ENCODE measurements at regions not wholly inside any gene's neighbourhood (a gene's known extent, or its start where the extent isn't known, plus 50 kb on each side); places are given as distances from the start of the nearest gene placed in this dataset.
A peak's percentile ranks its signal among the peaks of the same experiment; 100 is the strongest.

GRCh38 chr16:14374451-14375131 lies 255.5 kb downstream of the PARN start:
- Histone ChIP-seq H3K9me3 (ENCODE audit: control insufficient read depth in 1 of 2, insufficient read depth in 1 of 2, low read depth in 1 of 2, low read length in 2 of 2) (no peaks in the 10 kb centered on the region), H3K27ac (ENCODE audit: low read depth, low read length) (no peak overlapping the region), H3K4me3 (replicated peaks in 1 of 2; ENCODE audit: low read depth in 1 of 2, low read length in 2 of 2) (no peak overlapping the region), H3K9me2 (ENCODE audit: insufficient read depth) (no peaks in the 10 kb centered on the region), H3K27me3 (ENCODE audit: insufficient read depth, low read length) (no peaks in the 10 kb centered on the region), H3K4me1 (ENCODE audit: control insufficient read depth in 1 of 2, insufficient read depth in 2 of 2, low read length in 2 of 2) (peaks cover 19 to 53% of the 10 kb centered on the region in 2 experiments), H4K20me1 (ENCODE audit: insufficient read depth) (no peaks in the 10 kb centered on the region), H3K79me2 (ENCODE audit: insufficient read depth, low read length) (no peaks in the 10 kb centered on the region), H3K4me2 (ENCODE audit: low read length) (peak overlapping the region; percentile 59), H3K36me3 (ENCODE audit: control insufficient read depth in 1 of 2, insufficient read depth in 2 of 2, low read length in 2 of 2) (no peaks in the 10 kb centered on the region), H2AFZ (ENCODE audit: low read depth, low read length, poor library complexity, severe bottlenecking) (no peak overlapping the region), H3K9ac (ENCODE audit: low read length) (no peak overlapping the region)
- ATAC-seq = no peak
- no peak for DNase-seq (ENCODE audit: low read depth, low spot score)
- intact Hi-C loops (cut with micrococcal nuclease) = loop anchor here (5.0 kb wide), 1 partner anchor 153 kb away; no protein-coding TSS in a partner anchor
- CTCF ChIA-PET = interaction anchor here (1.0 to 1.2 kb wide), 2 partner anchors 73 to 455 kb away, joined by 3 read pairs; partner anchors contain the start of gene ERCC4
- RAD21 ChIA-PET (ENCODE audit: low non-redundant PET in 1 of 2, low total read pairs in 2 of 2, uncharacterized antibody in 2 of 2, unreplicated experiment in 2 of 2) = no interaction called here
- TF ChIP-seq TCF7L2 (IDR thresholded peaks at IDR 0.05; ENCODE audit: borderline replicate concordance, extremely low read depth, insufficient read depth, insufficient read length) = no peak
- TF ChIP-seq CBX3 (IDR thresholded peaks at IDR 0.05; ENCODE audit: low read depth) = no peak
- TF ChIP-seq ZFX (IDR thresholded peaks at IDR 0.05) = no peak
- TF ChIP-seq CEBPB (IDR thresholded peaks at IDR 0.05; ENCODE audit: low read depth) = no peak
- TF ChIP-seq, protein P1, sequence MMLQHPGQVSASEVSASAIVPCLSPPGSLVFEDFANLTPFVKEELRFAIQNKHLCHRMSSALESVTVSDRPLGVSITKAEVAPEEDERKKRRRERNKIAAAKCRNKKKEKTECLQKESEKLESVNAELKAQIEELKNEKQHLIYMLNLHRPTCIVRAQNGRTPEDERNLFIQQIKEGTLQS (IDR thresholded peaks at IDR 0.05) = no peak
- TF ChIP-seq ZBTB33 (IDR thresholded peaks at IDR 0.05; ENCODE audit: extremely low read depth, insufficient replicate concordance, low read length) = no peak
- no peak for TF ChIP-seq EZH2phosphoT487 (IDR thresholded peaks at IDR 0.05; ENCODE audit: borderline replicate concordance)
- no peak for TF ChIP-seq SRF (IDR thresholded peaks at IDR 0.05; ENCODE audit: low read depth)
- TF ChIP-seq SIN3A (IDR thresholded peaks at IDR 0.05; ENCODE audit: low read depth) = no peak
- TF ChIP-seq YY1 (IDR thresholded peaks at IDR 0.05; ENCODE audit: extremely low read depth, insufficient replicate concordance, low read depth, low read length) = no peak
- no peak for TF ChIP-seq FOSL1 (IDR thresholded peaks at IDR 0.05; ENCODE audit: low read depth)
- TF ChIP-seq EGR1 (IDR thresholded peaks at IDR 0.05; ENCODE audit: low read depth) = no peak
- TF ChIP-seq POLR2A (IDR thresholded peaks at IDR 0.05; ENCODE audit: borderline replicate concordance, extremely low read depth, insufficient read depth, insufficient read length) = no peak
- TF ChIP-seq SP1 (IDR thresholded peaks at IDR 0.05; ENCODE audit: low read depth) = no peak
- no peak for TF ChIP-seq MAX (IDR thresholded peaks at IDR 0.05)
- no peak for TF ChIP-seq POLR2AphosphoS5 (IDR thresholded peaks at IDR 0.05; ENCODE audit: low read depth, low read length)
- TF ChIP-seq, protein P2, sequence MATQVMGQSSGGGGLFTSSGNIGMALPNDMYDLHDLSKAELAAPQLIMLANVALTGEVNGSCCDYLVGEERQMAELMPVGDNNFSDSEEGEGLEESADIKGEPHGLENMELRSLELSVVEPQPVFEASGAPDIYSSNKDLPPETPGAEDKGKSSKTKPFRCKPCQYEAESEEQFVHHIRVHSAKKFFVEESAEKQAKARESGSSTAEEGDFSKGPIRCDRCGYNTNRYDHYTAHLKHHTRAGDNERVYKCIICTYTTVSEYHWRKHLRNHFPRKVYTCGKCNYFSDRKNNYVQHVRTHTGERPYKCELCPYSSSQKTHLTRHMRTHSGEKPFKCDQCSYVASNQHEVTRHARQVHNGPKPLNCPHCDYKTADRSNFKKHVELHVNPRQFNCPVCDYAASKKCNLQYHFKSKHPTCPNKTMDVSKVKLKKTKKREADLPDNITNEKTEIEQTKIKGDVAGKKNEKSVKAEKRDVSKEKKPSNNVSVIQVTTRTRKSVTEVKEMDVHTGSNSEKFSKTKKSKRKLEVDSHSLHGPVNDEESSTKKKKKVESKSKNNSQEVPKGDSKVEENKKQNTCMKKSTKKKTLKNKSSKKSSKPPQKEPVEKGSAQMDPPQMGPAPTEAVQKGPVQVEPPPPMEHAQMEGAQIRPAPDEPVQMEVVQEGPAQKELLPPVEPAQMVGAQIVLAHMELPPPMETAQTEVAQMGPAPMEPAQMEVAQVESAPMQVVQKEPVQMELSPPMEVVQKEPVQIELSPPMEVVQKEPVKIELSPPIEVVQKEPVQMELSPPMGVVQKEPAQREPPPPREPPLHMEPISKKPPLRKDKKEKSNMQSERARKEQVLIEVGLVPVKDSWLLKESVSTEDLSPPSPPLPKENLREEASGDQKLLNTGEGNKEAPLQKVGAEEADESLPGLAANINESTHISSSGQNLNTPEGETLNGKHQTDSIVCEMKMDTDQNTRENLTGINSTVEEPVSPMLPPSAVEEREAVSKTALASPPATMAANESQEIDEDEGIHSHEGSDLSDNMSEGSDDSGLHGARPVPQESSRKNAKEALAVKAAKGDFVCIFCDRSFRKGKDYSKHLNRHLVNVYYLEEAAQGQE (IDR thresholded peaks at IDR 0.05; ENCODE audit: low read depth) = no peak
- no peak for TF ChIP-seq ZNF274 (IDR thresholded peaks at IDR 0.05; ENCODE audit: low read depth, low read length)
- POLR2A ChIA-PET = no interaction called here
- no TSS peak for BruUV-seq (replicated peaks)
